ENCODE measurements at regions not wholly inside any gene's neighbourhood (a gene's known extent, or its start where the extent isn't known, plus 50 kb on each side); places are given as distances from the start of the nearest gene placed in this dataset.

GRCh38 chr11:70637186-70637800 lies 239.0 kb downstream of the CTTN start:
- peaks cover 0 to 2% of the 10 kb centered on the region in 2 donors for H3K36me3 ChIP-seq (replicated peaks in 1 of 2; ENCODE audit: control insufficient read depth in 2 of 2, insufficient read depth in 2 of 2, low read length in 2 of 2)
- no peak overlapping the region for H3K27ac ChIP-seq (replicated peaks; ENCODE audit: low read length)
- peak overlapping the region; percentile 56 for H2BK5ac ChIP-seq (ENCODE audit: low read length)
- peak overlapping the region; percentile 76 for H3K9ac ChIP-seq (ENCODE audit: low read depth, low read length, poor library complexity)
- H3K23ac ChIP-seq (ENCODE audit: low read depth, low read length, poor library complexity), result peak overlapping the region; percentile 67
- H3K4ac ChIP-seq (ENCODE audit: low read length), result no peak overlapping the region
- peak overlapping the region; percentile 40 for H2BK15ac ChIP-seq (ENCODE audit: low read length)
- no CpG with 5 or more reads among the region's 16 CpGs for WGBS, 2 donors (ENCODE audit: extremely low coverage in 2 of 2, insufficient read length in 2 of 2, insufficient replicate concordance in 1 of 2)
- H3K18ac ChIP-seq (ENCODE audit: low read length), result peak overlapping the region; percentile 63
- no peak overlapping the region for H3K4me3 ChIP-seq (ENCODE audit: low read length in 2 of 2)
- H2BK120ac ChIP-seq (ENCODE audit: low read depth, low read length), result peak overlapping the region; percentile 2
- H2AFZ ChIP-seq (ENCODE audit: low read length), result no peak overlapping the region
- peaks cover 7% of the 10 kb centered on the region for H3K79me1 ChIP-seq (ENCODE audit: low read depth, low read length)
- peak overlapping the region; percentile 77 for H4K91ac ChIP-seq (ENCODE audit: low read depth, low read length, poor library complexity)
- peaks cover 23 to 24% of the 10 kb centered on the region in 2 donors for H3K4me1 ChIP-seq (ENCODE audit: control insufficient read depth in 2 of 2, insufficient read depth in 1 of 2, low read depth in 1 of 2, low read length in 2 of 2)
- H2BK12ac ChIP-seq (ENCODE audit: low read length), result no peak overlapping the region
- peaks cover 0 to 9% of the 10 kb centered on the region in 2 donors for H3K9me3 ChIP-seq (replicated peaks in 1 of 2; ENCODE audit: control insufficient read depth in 2 of 2, insufficient read depth in 1 of 2, low read depth in 1 of 2, low read length in 2 of 2)
- peak overlapping the region; percentile 86 for H2AK5ac ChIP-seq (ENCODE audit: low read depth, low read length)
- no peak overlapping the region for H4K8ac ChIP-seq (ENCODE audit: low read depth, low read length)
- H3K14ac ChIP-seq (ENCODE audit: low read length), result no peak overlapping the region
- DNase-seq (ENCODE audit: low spot score), result no peak
- H3K4me2 ChIP-seq (ENCODE audit: insufficient read depth, low read length, poor library complexity, severe bottlenecking), result no peak overlapping the region
- H3K27me3 ChIP-seq (ENCODE audit: control insufficient read depth in 3 of 3, insufficient read depth in 3 of 3, low read depth in 1 of 3, low read length in 3 of 3), result peaks cover 0 to 1% (median 0%) of the 10 kb centered on the region in 3 experiments

GRCh38 chr11:70637949-70638583 lies 239.7 kb downstream of the CTTN start:
- no peak overlapping the region for H2BK12ac ChIP-seq (ENCODE audit: low read length)
- no peak overlapping the region for H2BK120ac ChIP-seq (ENCODE audit: low read depth, low read length)
- peaks cover 0 to 9% of the 10 kb centered on the region in 2 donors for H3K9me3 ChIP-seq (replicated peaks in 1 of 2; ENCODE audit: control insufficient read depth in 2 of 2, insufficient read depth in 1 of 2, low read depth in 1 of 2, low read length in 2 of 2)
- H2BK5ac ChIP-seq (ENCODE audit: low read length), result no peak overlapping the region
- H3K9ac ChIP-seq (ENCODE audit: low read depth, low read length, poor library complexity), result no peak overlapping the region
- H3K18ac ChIP-seq (ENCODE audit: low read length), result peak overlapping the region; percentile 41
- H3K27me3 ChIP-seq (ENCODE audit: control insufficient read depth in 3 of 3, insufficient read depth in 3 of 3, low read depth in 1 of 3, low read length in 3 of 3), result peaks cover 0 to 1% (median 0%) of the 10 kb centered on the region in 3 experiments
- peaks cover 0 to 2% of the 10 kb centered on the region in 2 donors for H3K36me3 ChIP-seq (replicated peaks in 1 of 2; ENCODE audit: control insufficient read depth in 2 of 2, insufficient read depth in 2 of 2, low read length in 2 of 2)
- no CpG with 5 or more reads among the region's 18 CpGs for WGBS, 2 donors (ENCODE audit: extremely low coverage in 2 of 2, insufficient read length in 2 of 2, insufficient replicate concordance in 1 of 2)
- no peak overlapping the region for H4K8ac ChIP-seq (ENCODE audit: low read depth, low read length)
- no peak overlapping the region for H3K23ac ChIP-seq (ENCODE audit: low read depth, low read length, poor library complexity)
- H3K14ac ChIP-seq (ENCODE audit: low read length), result no peak overlapping the region
- H4K91ac ChIP-seq (ENCODE audit: low read depth, low read length, poor library complexity), result no peak overlapping the region
- no peak for DNase-seq (ENCODE audit: low spot score)
- H3K27ac ChIP-seq (replicated peaks; ENCODE audit: low read length), result peak overlapping the region; percentile 4
- no peak overlapping the region for H3K4ac ChIP-seq (ENCODE audit: low read length)
- H3K4me2 ChIP-seq (ENCODE audit: insufficient read depth, low read length, poor library complexity, severe bottlenecking), result no peak overlapping the region
- H2AFZ ChIP-seq (ENCODE audit: low read length), result no peak overlapping the region
- H2BK15ac ChIP-seq (ENCODE audit: low read length), result peak overlapping the region; percentile 40
- no peak overlapping the region for H3K4me3 ChIP-seq (ENCODE audit: low read length in 2 of 2)
- peaks cover 24 to 26% of the 10 kb centered on the region in 2 donors for H3K4me1 ChIP-seq (ENCODE audit: control insufficient read depth in 2 of 2, insufficient read depth in 1 of 2, low read depth in 1 of 2, low read length in 2 of 2)
- peaks cover 7% of the 10 kb centered on the region for H3K79me1 ChIP-seq (ENCODE audit: low read depth, low read length)
- H2AK5ac ChIP-seq (ENCODE audit: low read depth, low read length), result peak overlapping the region; percentile 86

- Histone ChIP-seq H3K14ac (ENCODE audit: low read length) (no peak overlapping the region), H3K79me1 (ENCODE audit: low read depth, low read length) (peaks cover 7% of the 10 kb centered on the region)
Observed at GRCh38 chr11:70640408-70640807, 242.1 kb downstream of the CTTN start.

GRCh38 chr11:70641369-70641768 lies 243.0 kb downstream of the CTTN start:
- Histone ChIP-seq H2BK12ac (ENCODE audit: low read length) (no peak overlapping the region), H3K4me3 (ENCODE audit: low read length in 2 of 2) (no peak overlapping the region), H3K9me3 (replicated peaks in 1 of 2; ENCODE audit: control insufficient read depth in 2 of 2, insufficient read depth in 1 of 2, low read depth in 1 of 2, low read length in 2 of 2) (peaks cover 0 to 3% of the 10 kb centered on the region in 2 donors), H3K14ac (ENCODE audit: low read length) (no peak overlapping the region), H3K4ac (ENCODE audit: low read length) (no peak overlapping the region), H2BK120ac (ENCODE audit: low read depth, low read length) (no peak overlapping the region), H3K23ac (ENCODE audit: low read depth, low read length, poor library complexity) (no peak overlapping the region), H2BK5ac (ENCODE audit: low read length) (no peak overlapping the region), H4K8ac (ENCODE audit: low read depth, low read length) (no peak overlapping the region), H3K27ac (replicated peaks; ENCODE audit: low read length) (no peak overlapping the region), H3K79me1 (ENCODE audit: low read depth, low read length) (peaks cover 6% of the 10 kb centered on the region), H2AK5ac (ENCODE audit: low read depth, low read length) (peak overlapping the region; percentile 73), H4K91ac (ENCODE audit: low read depth, low read length, poor library complexity) (no peak overlapping the region), H3K9ac (ENCODE audit: low read depth, low read length, poor library complexity) (no peak overlapping the region), H3K4me2 (ENCODE audit: insufficient read depth, low read length, poor library complexity, severe bottlenecking) (no peak overlapping the region), H3K27me3 (ENCODE audit: control insufficient read depth in 3 of 3, insufficient read depth in 3 of 3, low read depth in 1 of 3, low read length in 3 of 3) (peaks cover 0 to 1% (median 0%) of the 10 kb centered on the region in 3 experiments), H3K36me3 (replicated peaks in 1 of 2; ENCODE audit: control insufficient read depth in 2 of 2, insufficient read depth in 2 of 2, low read length in 2 of 2) (no peaks in the 10 kb centered on the region), H2AFZ (ENCODE audit: low read length) (no peak overlapping the region), H3K18ac (ENCODE audit: low read length) (peak overlapping the region; percentile 12), H2BK15ac (ENCODE audit: low read length) (no peak overlapping the region), H3K4me1 (ENCODE audit: control insufficient read depth in 2 of 2, insufficient read depth in 1 of 2, low read depth in 1 of 2, low read length in 2 of 2) (peaks cover 27% of the 10 kb centered on the region in 2 donors)
- no CpG with 5 or more reads among the region's 12 CpGs for WGBS, 2 donors (ENCODE audit: extremely low coverage in 2 of 2, insufficient read length in 2 of 2, insufficient replicate concordance in 1 of 2)
- no peak for DNase-seq (ENCODE audit: low spot score)

More at GRCh38 chr11:70640408-70640807, 242.1 kb downstream of the CTTN start:
- Histone ChIP-seq H2AFZ (ENCODE audit: low read length) (no peak overlapping the region), H3K9ac (ENCODE audit: low read depth, low read length, poor library complexity) (no peak overlapping the region), H4K8ac (ENCODE audit: low read depth, low read length) (no peak overlapping the region), H2BK120ac (ENCODE audit: low read depth, low read length) (no peak overlapping the region), H3K4me3 (ENCODE audit: low read length in 2 of 2) (no peak overlapping the region), H3K27me3 (ENCODE audit: control insufficient read depth in 3 of 3, insufficient read depth in 3 of 3, low read depth in 1 of 3, low read length in 3 of 3) (peaks cover 0 to 1% (median 0%) of the 10 kb centered on the region in 3 experiments), H2AK5ac (ENCODE audit: low read depth, low read length) (peak overlapping the region; percentile 42), H3K4ac (ENCODE audit: low read length) (no peak overlapping the region), H3K4me2 (ENCODE audit: insufficient read depth, low read length, poor library complexity, severe bottlenecking) (no peak overlapping the region), H3K4me1 (ENCODE audit: control insufficient read depth in 2 of 2, insufficient read depth in 1 of 2, low read depth in 1 of 2, low read length in 2 of 2) (peaks cover 27% of the 10 kb centered on the region in 2 donors), H3K36me3 (replicated peaks in 1 of 2; ENCODE audit: control insufficient read depth in 2 of 2, insufficient read depth in 2 of 2, low read length in 2 of 2) (peaks cover 0 to 2% of the 10 kb centered on the region in 2 donors), H3K18ac (ENCODE audit: low read length) (no peak overlapping the region), H3K23ac (ENCODE audit: low read depth, low read length, poor library complexity) (no peak overlapping the region), H2BK12ac (ENCODE audit: low read length) (no peak overlapping the region), H4K91ac (ENCODE audit: low read depth, low read length, poor library complexity) (no peak overlapping the region), H2BK5ac (ENCODE audit: low read length) (no peak overlapping the region), H3K27ac (replicated peaks; ENCODE audit: low read length) (no peak overlapping the region), H2BK15ac (ENCODE audit: low read length) (no peak overlapping the region), H3K9me3 (replicated peaks in 1 of 2; ENCODE audit: control insufficient read depth in 2 of 2, insufficient read depth in 1 of 2, low read depth in 1 of 2, low read length in 2 of 2) (peaks cover 0 to 8% of the 10 kb centered on the region in 2 donors)
- WGBS, 2 donors (ENCODE audit: extremely low coverage in 2 of 2, insufficient read length in 2 of 2, insufficient replicate concordance in 1 of 2), result no CpG with 5 or more reads among the region's 8 CpGs
- DNase-seq (ENCODE audit: low spot score), result no peak
